ENCODE measurements at regions not wholly inside any gene's neighbourhood (a gene's known extent, or its start where the extent isn't known, plus 50 kb on each side); places are given as distances from the start of the nearest gene placed in this dataset.

- DNase-seq: no peak
These were observed 275.6 kb upstream of the ID2 start for GRCh38 chr2:8406271-8406670.

GRCh38 chr2:8407332-8407731, 274.5 kb upstream of the ID2 start:
- no peak for DNase-seq

GRCh38 chr2:8408560-8409460, 273.0 kb upstream of the ID2 start:
- DNase-seq: no peak

GRCh38 chr2:8409461-8410260, 272.2 kb upstream of the ID2 start:
- no peak for DNase-seq

GRCh38 chr2:8412082-8412481, 269.8 kb upstream of the ID2 start:
- DNase-seq: peak; percentile 38

GRCh38 chr2:8412586-8412985, 269.3 kb upstream of the ID2 start:
- DNase-seq: peak; percentile 10

- DNase-seq: no peak
These were observed 268.2 kb upstream of the ID2 start for GRCh38 chr2:8413589-8414135.

- no peak for DNase-seq
These were observed 266.6 kb upstream of the ID2 start for GRCh38 chr2:8414946-8415879.

- DNase-seq: no peak
These were observed 265.8 kb upstream of the ID2 start for GRCh38 chr2:8416001-8416571.

GRCh38 chr2:8416849-8417832, 264.7 kb upstream of the ID2 start:
- DNase-seq: no peak

- no peak for DNase-seq
These were observed 263.1 kb upstream of the ID2 start for GRCh38 chr2:8418721-8419120.

GRCh38 chr2:8421658-8422449, 260.0 kb upstream of the ID2 start:
- DNase-seq: no peak

GRCh38 chr2:8422450-8422800, 259.4 kb upstream of the ID2 start:
- no peak for DNase-seq

- DNase-seq: no peak
These were observed 256.6 kb upstream of the ID2 start for GRCh38 chr2:8424997-8425900.

- no peak for DNase-seq
These were observed 255.3 kb upstream of the ID2 start for GRCh38 chr2:8426550-8426949.

GRCh38 chr2:8427211-8427610, 254.6 kb upstream of the ID2 start:
- DNase-seq: no peak

- DNase-seq: no peak
These were observed 251.2 kb upstream of the ID2 start for GRCh38 chr2:8430628-8431027.

- DNase-seq: no peak
These were observed 250.3 kb upstream of the ID2 start for GRCh38 chr2:8431446-8432125.

Data from left kidney (tissue), 1 donor.